K562 (cell line): ENCODE measurements at regions not wholly inside any gene's neighbourhood (a gene's known extent, or its start where the extent isn't known, plus 50 kb on each side); places are given as distances from the start of the nearest gene placed in this dataset.

Experiments used
- CTCF ChIP-seq, 3 experiments: IDR thresholded peaks in 2 of 3; conservative IDR thresholded peaks in 1 of 3; 2 replicates each; pipeline ENCODE4 v1.5.1; 2011 to 2012; ENCODE audit warnings: low read length in 3 of 3, mild to moderate bottlenecking in 3 of 3, control low read depth in 2 of 3, improper control_type of control experiment in 1 of 3, inconsistent platforms in 1 of 3, low read depth in 1 of 3, mixed read lengths in 1 of 3, moderate library complexity in 1 of 3; ENCODE audit not compliant: insufficient read depth in 2 of 3
- GABPA ChIP-seq: fragments of 200-800 bp; sonication (Bioruptor generic); conservative IDR thresholded peaks from 2 replicates; pipeline ENCODE4 v1.6.1; 2016; ENCODE audit warnings: low read depth, missing genetic modification characterization, missing compliant biosample characterization
- MAFG ChIP-seq: fragments of 450-650 bp; conservative IDR thresholded peaks from 2 replicates; pipeline ENCODE4 v1.6.1; 2016; ENCODE audit warnings: missing genetic modification characterization, missing compliant biosample characterization
- POLR2AphosphoS5 ChIP-seq: IDR thresholded peaks from 2 replicates; pipeline ENCODE4 v1.6.1; 2011; ENCODE audit warnings: mild to moderate bottlenecking, low read depth, low read length, moderate library complexity; ENCODE audit not compliant: control insufficient read depth, insufficient read depth
- TEAD2 ChIP-seq: fragments of 450-650 bp; IDR thresholded peaks from 2 replicates; pipeline ENCODE4 v1.6.1; 2016; ENCODE audit warnings: missing genetic modification characterization, control low read depth, missing compliant biosample characterization
- ZNF354B ChIP-seq: fragments of 250-450 bp; sonication (Bioruptor Pico); IDR thresholded peaks from 2 replicates; pipeline ENCODE4 v1.4.0; 2020

GRCh38 chr9:129506892-129507291, 114.0 kb downstream of the C9orf50 start:
- TF ChIP-seq TEAD2 = no peak
- TF ChIP-seq MAFG (tag) = no peak
- TF ChIP-seq CTCF (IDR thresholded peaks at IDR 0.05 in 2 of 3, conservative IDR thresholded peaks at IDR 0.05 in 1 of 3; ENCODE audit: insufficient read depth in 2 of 3, low read depth in 1 of 3, low read length in 3 of 3) = no peak
- no peak for TF ChIP-seq POLR2AphosphoS5
- no peak for TF ChIP-seq ZNF354B (CRISPR knock-in tag)
- TF ChIP-seq GABPA = no peak
